Right renal cortex interstitium (tissue), 3 donors: ENCODE measurements at regions not wholly inside any gene's neighbourhood (a gene's known extent, or its start where the extent isn't known, plus 50 kb on each side); places are given as distances from the start of the nearest gene placed in this dataset.

ENCODE experiments used
- DNase-seq, 3 donors: peaks; one replicate each; pipeline ENCODE4 v3.0.0-alpha.2; 2013; ENCODE audit warnings: low read depth in 3 of 3, low spot score in 2 of 3

DNA sequence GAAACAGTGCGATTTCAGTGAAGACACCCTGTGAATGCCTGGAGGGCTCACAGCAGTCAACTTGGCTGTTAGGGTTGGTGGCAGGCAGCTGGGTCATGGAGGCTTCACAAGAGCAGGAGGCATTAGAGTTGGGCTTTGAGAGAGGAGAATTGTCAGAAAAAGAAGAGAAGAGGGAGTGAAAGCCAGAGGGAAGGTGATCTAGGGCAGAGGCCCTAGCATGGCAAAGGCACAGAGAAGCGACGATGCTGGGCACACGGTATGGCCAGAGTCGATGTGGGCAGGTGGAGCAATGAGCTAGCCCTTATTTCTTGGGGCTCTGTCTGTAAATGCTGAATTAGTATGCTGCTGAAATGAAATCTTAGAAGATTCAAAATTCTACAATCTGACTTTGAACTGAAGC, 52.6 kb upstream of the OLFM4 start:
- DNase-seq: no peak

DNA sequence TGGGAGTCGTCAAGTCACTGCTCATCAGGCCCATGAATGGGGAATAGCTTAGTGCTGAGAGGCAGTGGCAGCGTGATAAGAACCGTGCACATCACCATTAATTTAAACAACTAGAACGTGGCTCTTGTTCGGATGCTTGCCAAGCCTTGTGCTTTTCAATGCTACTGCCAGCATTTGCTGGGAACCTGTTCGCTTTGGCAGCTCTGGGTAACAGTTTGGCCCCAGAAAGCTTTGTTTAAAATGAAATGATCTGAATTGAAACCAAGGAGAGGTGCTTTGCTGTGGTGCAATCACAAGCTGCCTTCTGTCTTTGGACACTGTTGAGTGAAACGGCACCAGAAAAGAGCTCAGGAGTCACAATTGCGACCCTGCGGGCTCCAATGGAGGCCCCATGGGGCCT, 53.5 kb upstream of the OLFM4 start:
- no peak for DNase-seq

DNA sequence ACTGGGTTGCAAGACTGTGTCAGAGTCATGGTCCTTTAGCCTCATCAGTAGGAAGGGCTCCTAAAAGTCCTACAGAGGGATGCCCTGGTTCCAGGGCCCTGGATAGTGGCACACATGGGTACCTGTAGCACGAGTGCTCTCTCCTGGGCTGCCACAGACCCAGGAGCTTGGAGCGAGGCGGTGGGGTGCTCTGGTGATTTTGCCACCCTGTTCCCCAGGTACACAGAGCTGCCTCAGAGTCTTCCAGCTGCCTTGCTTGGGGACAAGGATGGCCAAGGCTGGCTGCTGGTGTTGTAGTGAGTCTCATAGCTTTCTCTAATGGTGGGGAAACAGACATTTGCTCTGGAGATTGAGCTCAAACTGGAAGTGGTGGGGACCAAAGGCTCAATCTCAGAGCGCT, 53.9 kb upstream of the OLFM4 start:
- DNase-seq: no peak

DNA sequence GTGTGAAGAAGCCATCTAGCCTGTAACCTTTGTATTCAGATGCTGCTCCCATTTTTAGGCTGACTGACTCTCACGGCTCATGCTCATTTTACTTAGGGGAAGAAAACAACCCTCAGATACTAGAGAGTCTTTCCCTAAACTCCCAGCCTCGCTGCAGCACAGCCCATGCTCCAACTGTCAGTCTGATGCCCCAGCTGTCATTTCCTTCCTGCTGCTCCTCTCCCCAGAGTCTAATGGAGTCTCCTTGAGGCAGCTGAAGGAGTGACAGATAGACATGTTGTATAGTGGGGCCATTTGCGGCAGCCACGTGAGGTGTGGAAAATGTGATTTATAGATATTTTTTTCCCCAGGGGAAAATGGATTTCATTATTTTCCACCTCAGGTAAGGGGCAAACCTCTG, 59.2 kb upstream of the OLFM4 start:
- DNase-seq: no peak

DNA sequence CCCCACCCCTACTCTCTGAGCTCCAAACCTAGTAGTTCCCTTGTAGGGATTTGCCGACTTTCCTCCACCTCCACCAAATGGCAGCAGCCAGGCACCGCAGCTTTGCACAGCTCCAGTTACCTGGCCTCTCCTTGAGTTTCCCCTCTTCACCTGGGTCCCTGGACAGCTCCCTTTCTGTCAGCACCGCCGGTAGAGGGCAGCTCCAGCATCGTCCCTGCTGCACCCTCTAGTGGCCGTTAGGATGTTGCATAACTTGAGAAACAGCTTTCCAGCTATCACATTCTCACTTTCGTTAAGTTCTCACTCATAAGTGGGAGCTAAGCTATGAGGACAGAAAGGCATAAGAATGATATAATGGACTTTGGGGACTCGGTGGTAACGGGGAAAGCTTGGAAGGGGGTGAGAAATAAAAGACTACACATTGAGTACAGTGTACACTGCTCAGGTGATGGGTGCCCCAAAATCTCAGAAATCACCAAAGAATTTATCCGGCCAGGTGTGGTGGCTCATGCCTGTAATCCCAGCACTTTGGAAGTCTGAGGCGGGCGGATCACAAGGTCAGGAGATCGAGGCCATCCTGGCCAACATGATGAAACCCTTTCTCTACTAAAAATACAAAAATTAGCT, 60.4 kb upstream of the OLFM4 start:
- peak; percentile 27 to 69 (median 48) for DNase-seq

DNA sequence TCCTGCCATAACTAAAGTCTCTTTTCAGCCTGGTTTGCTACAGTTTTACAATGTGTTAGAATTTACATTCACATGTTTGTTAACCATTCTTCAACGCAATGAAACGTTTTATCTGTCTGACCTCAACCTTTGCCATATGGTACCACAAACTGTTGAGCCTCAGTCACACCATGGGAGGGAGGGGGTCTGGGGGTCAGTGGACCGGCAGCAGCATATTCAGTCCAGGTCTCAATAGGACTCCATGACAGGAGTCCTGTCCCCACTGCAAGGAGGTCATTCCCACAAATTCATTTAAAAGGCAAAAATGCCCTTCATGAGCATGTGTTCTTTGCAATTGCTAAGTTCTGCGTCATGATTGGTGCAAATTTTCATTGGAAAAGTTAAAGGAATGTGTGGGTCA, 66.6 kb upstream of the OLFM4 start:
- DNase-seq: no peak

DNA sequence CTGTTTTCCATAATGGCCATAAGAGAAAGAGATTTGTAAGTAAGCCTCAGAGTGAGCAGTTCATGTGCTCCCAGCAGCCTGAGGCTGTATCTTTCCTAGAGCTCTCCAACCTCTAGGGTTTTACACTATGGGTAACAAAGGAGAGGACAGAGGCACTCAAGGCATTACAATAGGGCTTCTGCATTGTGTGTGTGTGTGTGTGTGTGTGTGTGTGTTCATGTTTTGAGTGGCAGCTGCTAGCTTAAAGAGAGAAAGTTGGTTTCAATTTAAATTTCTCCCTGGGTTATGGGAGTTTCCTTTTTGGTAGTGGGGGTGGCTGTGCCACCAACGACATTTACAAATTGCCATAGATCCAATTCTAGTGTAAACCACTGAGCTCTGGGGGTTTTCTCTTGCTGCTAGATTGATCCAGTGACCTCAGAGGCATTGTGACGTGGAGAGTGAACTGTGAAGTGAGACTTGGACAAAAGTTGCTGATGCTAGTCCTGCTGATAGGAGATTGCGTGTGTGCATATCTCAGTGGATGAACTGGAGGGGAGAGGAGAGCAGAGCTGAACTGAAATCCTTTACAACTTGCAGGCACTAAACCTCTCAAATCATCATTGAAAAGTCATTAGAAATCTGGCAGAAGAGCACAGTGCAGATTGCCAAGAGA, 67.2 kb upstream of the OLFM4 start:
- no peak for DNase-seq

DNA sequence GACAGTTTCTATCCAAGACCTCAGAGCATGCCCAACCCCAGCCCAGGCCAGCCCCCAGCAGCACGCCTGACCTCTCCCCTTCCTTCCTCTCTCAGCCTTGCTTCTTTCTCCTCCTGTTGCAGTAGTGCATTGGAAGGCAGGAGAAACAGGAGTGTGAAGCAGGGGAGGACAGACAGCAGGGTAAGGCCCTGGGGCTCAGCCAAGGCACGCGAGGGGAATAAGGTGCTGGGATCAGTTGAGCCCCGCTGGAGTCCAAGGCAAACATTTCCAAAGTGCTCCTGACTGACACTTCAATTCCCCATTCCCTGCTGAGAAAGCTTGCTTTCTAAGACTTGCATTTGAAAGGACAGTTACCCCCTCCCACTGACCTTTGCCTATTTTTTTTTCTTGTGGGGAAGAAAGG, 73.1 kb upstream of the OLFM4 start:
- no peak for DNase-seq

DNA sequence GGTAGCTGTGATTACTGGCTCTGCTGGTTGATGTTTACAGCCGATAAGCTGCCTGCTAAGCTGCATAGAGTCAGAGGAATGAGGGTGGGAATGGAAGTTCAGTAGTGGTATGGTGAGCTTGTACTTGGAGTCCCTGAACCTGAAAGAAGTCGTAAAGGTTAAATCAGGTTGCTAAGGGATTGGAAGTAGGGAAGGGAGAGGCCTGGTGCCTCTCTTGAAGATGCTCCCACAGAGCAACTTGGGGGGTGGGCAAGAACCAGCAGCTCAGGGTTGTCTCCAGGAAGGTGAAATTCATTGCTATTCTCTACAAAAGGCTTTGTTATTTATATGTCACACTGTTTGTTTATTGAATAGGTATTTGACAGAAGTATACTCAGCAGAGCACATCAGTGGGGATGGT, 73.8 kb upstream of the OLFM4 start:
- DNase-seq: no peak

DNA sequence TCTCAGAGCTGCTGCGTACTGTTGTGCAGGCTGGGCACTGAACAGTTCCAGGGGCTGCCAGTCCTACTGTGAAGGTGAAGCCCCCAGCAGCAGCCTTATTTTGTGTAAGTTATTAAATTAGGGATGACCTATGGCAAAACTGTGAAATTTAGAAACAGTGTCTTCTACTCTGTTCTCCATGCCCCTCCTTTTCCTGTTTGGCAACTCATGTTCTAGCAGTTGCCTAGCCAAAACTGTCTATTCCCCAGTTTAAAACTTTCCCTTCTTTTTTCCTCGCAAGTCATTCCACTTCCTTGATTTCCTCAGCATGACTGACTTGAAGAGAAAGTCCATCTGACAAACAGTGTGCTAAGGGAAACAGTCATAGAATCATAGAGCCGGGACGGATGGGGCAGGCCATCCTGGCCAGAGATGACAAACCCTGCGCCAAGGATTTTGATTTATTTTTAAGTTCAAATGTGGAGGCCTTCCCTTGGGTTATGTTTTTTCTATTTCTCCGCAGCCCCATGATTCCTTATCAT, 78.1 kb upstream of the OLFM4 start:
- DNase-seq: no peak

DNA sequence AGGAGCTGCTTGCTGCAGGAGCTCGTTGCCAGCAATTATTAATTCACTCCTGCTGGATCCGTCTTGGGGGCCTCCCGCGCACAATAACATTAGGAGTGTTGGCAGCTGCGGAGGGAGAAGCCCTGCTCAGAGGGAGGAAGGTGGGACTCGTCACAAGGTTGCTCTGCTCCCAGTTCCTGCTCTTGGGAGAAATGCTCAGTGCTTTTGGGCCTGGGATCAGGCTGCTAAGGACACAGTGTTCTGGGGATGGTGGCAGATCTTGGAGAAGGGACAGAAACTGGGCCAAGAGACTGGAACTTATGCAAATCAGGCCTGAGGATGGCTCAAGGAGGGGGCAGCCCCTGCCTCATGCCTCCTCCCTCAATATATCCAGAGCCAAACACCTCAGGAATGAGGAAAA, 78.9 kb upstream of the OLFM4 start:
- no peak for DNase-seq

DNA sequence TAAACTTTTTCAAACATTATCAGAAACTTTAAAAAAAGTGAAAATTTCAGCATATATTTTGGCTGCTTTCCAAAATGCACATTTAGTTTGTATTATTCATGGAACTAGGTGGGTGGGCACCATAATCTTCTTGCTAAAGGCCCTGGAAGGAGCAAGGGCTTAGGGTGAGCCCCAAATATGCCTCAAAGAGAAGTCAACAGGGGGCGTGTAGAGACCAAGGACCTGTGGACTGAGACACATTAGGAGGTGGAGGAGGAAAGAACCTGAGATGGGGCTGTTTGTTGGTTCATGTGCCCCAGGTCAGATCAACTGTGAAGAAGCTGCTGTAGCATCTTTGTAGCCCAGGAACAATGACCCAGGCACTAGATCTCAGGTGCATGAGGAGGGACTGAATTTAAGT, 79.6 kb upstream of the OLFM4 start:
- no peak for DNase-seq

DNA sequence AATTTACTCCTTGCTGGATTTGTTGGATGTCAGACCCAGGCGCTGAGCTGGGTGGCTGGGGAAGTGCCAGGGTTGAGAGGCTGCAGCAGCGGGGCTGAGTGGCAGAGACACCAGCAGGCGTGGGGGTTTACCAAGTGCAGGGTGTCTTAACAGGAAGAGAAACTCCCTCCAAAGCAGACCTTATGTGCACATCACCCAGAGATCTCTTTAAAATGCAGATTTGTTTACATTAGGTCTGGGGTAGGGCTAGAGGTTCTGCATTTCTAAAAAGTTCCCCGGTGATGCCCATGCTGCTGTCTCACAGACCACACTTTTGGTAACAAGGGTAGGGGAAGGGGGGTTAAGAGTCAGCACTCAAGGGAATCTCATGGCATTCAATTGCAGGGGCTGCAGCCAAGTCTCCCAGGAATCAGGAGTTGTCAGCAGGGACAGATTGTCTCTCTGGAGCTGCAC, 80.7 kb upstream of the OLFM4 start:
- no peak for DNase-seq

DNA sequence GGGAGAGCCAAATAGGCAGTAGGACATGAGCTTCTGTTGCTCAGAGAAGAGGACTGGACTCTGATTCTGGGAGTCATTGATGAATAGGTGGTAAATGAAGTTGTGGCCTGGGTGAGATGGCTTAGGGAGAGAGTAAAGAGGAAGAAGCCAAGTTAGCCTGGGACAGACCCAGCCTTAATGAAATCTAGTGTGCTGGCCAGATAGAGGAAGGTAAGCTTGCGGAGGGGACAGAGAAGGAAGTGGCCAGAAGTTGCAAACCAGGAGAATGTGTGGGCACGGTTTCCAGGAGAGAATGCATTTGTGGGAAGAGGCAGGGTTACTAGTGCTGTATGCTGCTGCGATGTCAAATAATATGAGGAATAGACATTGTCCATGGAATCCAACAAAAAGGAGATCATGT, 83.3 kb upstream of the OLFM4 start:
- DNase-seq: no peak

DNA sequence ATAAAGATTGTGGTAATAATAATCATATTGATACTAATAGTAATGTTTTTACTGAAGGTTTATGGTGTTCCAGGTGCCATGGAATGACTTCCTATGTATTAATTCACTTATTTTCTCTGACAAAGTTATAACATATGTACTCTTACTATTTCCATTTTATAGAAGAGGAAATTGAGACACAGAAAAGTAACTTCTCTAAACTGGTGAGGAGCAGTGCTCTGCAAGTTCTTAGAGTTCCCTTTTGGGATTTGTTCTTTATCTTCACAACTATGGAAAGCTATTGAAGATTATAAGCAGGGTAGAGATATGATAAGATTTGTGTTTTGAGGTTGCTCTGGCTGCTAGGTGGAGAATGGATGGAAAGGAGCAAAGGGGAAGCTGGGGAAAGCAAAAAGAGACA, 83.9 kb upstream of the OLFM4 start:
- DNase-seq: no peak

DNA sequence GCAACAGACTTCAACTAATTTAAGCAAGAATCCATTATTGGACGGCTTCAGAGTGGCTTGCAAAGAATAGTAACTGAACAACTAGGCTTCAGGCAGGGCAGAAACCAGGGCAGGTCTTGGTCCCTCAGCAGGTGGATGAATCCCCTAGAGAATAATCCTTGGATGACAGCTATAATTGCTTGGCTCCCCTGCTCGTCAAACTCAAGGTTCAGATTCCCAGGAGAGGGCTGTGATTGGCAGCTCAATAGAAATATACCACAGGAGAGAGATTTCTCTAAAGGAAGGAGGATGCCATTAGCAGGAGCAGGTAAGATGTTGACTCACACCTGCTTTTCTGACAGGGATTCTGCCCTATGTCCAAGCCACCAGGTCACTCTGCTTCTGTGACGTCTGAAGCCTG, 89.6 kb upstream of the PCDH8 start:
- no peak for DNase-seq

DNA sequence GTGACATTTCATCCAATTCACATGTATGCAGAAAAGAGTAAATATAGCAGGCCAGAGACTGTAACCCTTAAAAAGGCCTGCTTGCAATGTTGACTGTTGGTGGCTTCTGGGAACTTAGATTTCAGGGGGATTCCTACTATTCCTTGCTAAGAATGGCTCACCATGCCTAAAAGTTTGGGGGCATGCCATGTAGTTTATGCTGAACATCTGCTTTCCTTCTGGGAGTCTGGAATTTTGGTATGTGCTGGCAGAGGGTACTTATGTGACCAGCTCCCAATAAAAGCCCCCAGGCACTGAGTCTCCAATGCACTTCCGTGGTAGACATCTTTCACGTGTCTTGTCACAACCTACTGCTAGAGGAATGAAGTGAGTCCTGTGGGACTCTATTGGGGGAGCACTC, 88.4 kb upstream of the PCDH8 start:
- no peak for DNase-seq

DNA sequence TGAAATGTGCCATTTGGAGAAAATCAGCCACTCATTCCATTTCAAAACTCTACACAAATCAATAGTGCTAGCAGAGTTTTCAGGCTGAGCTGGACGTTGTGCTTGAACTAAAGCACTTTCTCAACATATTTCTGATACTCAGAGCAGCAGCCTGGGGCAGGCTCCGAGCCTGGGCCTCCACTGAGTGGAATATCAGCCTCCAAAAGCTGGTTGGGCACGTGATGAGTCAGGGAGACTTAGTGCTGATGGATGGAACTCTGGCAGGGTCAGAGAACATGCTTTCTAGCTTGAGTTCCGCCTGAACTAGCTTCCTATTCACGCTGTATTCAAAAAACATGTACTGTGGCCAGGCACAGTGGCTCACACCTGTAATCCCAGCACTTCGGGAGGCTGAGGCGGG, 85.8 kb upstream of the PCDH8 start:
- DNase-seq: no peak

DNA sequence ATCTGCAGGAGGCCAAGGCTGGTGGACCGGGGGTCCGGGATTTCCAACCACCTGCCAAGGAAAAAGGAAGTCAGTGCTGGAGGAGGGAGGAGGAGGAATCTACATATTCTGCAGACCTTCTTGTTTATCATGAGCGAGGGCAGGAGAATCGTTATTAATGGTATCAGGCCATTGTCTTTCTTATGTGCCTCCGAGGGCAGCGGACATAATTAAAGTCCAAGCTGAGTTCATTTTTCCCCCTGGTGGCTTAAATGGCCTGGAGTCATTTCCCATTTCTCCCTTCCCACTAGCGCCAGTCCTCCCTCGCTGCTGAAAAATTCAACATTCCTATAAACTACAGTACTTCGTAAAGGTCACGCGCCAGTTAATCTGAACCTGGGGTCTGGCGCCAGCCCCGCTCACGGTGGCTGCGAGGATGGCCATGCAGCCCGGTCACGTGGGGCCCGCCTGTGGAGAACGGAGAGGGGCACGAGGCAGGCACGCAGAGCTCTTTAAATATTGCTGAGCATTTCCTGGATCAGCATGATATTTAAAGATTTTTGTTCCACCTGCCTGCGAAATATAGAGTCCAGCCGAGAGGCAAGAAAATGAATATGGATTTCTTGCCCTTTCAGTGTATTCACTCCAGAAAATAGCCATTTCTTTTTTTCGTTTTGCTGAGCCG, 85.2 kb upstream of the PCDH8 start:
- no peak for DNase-seq

DNA sequence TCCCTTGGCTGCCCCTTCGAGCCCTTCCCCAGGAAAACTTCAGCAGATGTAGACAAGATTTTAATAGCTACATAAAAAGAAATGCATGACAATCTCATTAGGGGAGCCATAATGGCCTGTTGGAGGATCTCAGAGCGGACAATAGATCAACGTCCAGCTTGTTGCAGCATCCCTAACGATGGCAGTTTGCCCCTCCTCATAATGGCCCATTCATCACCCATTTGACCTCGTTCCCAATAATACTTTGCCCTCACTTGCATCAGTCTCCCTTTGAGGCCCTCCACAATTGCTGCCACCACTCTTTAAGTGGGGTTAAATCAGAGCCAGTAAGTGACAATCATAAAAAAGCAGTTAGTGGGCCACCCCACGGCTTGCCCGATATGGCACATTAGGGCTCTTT, 84.7 kb upstream of the PCDH8 start:
- DNase-seq: no peak

DNA sequence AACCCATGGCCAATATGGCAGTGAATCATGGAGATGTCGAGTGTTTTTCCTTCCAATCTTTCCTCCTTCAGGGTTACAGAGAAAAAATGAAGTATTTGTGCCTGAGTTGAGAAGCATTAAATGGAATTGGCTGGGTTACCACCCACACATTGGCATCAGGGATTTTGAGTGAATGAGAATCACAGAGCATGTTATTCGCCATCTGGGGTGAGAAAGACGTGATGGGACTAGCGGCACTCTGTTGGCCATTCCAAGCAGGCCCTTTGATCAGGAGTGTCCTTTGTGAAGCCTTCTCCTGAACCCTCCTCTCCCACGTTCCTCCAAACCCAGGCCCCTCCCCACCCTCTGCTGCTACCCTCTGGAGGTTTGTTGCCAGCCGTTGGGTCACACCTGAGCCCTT, 84.2 kb upstream of the PCDH8 start:
- no peak for DNase-seq
